GM12865 (cell line): ENCODE measurements at regions not wholly inside any gene's neighbourhood (a gene's known extent, or its start where the extent isn't known, plus 50 kb on each side); places are given as distances from the start of the nearest gene placed in this dataset.
A peak's percentile ranks its signal among the peaks of the same experiment; 100 is the strongest.

Source experiments
- DNase-seq: peaks from one replicate; pipeline ENCODE4 v3.0.0; 2010; ENCODE audit warnings: low read depth
- H3K4me3 ChIP-seq: 2 replicates; pipeline ENCODE4 v1.5.1; 2011; ENCODE audit warnings: mild to moderate bottlenecking, low read depth, low read length, control low read depth
- TF ChIP-seq, protein P1 (sequence below): IDR thresholded peaks from 2 replicates; pipeline ENCODE4 v1.5.1; 2011; ENCODE audit warnings: low read length, control low read depth, low read depth, inconsistent platforms; ENCODE audit not compliant: insufficient read depth; ENCODE audit errors: missing control alignments

DNA sequence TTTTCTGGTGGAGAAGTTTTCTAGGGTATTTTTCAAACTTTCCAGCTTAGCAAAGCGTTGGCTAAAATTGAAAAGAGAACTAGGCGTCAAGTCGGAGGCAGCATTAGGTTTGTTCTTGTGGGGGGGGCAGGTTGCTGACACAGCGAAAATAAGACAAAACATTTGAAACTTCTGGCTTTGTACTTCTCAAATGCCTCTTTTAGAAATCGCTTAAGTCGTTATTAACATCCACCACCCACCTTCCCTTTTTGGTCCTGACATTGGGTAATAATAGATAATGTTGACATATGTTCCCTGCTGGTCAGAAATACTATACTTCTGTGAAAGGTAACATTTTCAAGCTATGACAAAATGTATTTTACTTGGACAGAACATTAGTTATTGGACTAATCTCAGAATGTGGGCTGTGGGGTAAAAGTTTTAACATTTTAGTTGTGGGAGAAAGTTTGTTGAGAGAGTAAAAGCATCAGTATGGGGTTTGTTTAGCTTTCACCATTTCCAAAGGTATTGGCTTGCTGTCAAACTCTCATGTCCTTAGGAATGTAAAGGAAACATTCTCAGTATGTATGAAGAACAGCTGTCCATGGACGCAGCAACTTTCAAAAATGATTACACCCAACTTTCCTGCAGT is 88.1 kb upstream of the ZEB2 start:
- peak; percentile 11 for DNase-seq
- no peak overlapping the region for H3K4me3 ChIP-seq
- TF ChIP-seq, protein P1, sequence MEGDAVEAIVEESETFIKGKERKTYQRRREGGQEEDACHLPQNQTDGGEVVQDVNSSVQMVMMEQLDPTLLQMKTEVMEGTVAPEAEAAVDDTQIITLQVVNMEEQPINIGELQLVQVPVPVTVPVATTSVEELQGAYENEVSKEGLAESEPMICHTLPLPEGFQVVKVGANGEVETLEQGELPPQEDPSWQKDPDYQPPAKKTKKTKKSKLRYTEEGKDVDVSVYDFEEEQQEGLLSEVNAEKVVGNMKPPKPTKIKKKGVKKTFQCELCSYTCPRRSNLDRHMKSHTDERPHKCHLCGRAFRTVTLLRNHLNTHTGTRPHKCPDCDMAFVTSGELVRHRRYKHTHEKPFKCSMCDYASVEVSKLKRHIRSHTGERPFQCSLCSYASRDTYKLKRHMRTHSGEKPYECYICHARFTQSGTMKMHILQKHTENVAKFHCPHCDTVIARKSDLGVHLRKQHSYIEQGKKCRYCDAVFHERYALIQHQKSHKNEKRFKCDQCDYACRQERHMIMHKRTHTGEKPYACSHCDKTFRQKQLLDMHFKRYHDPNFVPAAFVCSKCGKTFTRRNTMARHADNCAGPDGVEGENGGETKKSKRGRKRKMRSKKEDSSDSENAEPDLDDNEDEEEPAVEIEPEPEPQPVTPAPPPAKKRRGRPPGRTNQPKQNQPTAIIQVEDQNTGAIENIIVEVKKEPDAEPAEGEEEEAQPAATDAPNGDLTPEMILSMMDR, result no peak

DNA sequence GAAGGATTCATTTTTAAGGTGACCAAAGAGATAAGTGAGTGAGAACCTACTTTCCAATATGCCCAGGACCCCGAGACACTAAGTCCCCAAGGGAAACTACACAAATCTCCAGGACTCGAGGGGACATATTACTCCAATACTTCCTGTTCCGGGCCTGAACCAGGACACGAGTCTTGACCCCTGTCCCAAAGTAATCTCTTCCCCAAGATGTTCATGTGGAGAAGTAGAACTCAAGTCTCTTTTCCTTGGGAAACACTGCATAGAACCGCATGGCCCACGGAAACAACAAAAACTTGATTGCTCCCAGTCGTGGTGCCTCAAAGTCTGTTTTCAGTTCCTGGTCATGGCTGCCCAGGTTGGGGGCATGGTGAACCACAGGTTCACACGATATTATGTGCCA is 87.2 kb upstream of the ZEB2 start:
- no peak overlapping the region for H3K4me3 ChIP-seq
- TF ChIP-seq, protein P1, result no peak
- no peak for DNase-seq

DNA sequence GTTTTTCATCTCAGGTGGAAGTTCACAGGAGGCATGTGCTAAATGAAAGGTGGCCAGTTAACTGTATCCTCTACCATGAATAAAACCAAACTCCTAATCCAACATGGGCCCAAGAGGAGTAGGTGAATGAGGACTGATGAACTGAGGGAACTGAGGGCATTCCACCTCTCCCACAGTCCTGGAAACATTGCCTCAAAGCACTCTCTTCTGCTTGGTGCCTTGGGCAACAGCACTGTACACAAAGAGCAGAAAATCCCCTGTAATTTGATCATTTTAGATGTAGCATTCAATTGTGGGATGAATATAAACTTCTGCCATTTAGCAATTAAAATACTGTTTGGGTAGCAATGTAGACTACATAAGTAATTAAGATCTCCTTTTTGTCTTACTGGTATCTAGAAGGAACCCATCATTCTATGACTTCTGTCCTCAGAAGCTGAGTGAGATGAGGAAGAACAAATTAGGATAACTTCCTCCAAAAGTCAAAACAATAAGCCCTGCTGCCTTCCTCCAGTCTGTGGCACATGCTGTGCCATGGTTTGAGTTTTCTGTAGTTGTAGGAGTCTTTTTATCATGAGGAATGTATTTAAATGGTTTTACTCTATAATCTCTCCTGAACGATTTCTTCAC is 86.7 kb upstream of the ZEB2 start:
- no peak for DNase-seq
- TF ChIP-seq, protein P1, result no peak
- H3K4me3 ChIP-seq, result no peak overlapping the region

GRCh38 chr2:144605231-144605840 is 85.4 kb upstream of the ZEB2 start:
- TF ChIP-seq, protein P1, result no peak
- H3K4me3 ChIP-seq, result no peak overlapping the region
- peak; percentile 5 for DNase-seq

DNA sequence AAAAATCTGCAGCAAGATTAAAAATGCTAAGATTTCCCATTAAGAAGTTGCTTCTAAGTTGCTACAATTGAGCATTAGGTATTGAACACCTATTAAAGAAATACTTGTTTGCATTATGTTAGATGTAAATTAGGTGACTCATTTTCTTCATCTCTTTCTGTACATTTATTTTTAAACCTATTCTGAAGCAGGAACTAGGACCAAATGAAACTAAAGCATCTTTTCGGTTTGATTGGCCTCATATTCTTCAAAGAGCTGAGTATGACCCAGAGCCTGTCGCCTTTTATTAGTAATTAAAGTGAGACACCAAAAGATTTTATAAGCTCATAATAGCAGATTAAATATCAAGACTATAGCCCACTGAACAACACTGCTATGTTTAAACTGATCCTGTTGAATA is 83.4 kb upstream of the ZEB2 start:
- no peak overlapping the region for H3K4me3 ChIP-seq
- TF ChIP-seq, protein P1, result no peak
- peak; percentile 2 for DNase-seq

DNA sequence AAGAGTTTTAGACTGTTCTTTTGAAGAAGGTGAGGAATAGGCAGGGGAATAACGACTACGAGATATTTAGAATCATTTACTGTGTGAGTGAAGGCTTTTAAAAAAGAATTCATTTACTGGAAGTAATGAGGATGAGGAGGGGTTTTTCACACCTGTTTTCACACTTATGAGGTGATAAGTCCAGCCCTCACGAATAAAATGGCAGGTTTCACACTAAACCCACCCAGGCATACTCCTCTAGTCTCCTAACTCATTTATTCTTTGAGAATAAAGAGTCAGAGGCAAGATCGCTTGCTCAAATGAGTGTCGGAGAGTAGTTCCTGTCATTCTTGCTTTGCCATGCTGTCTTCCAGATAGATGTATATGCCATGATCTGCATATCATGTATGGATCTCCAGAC is 79.0 kb upstream of the ZEB2 start:
- no peak overlapping the region for H3K4me3 ChIP-seq
- TF ChIP-seq, protein P1, result no peak
- no peak for DNase-seq
